ENCODE measurements at regions not wholly inside any gene's neighbourhood (a gene's known extent, or its start where the extent isn't known, plus 50 kb on each side); places are given as distances from the start of the nearest gene placed in this dataset.

DNA sequence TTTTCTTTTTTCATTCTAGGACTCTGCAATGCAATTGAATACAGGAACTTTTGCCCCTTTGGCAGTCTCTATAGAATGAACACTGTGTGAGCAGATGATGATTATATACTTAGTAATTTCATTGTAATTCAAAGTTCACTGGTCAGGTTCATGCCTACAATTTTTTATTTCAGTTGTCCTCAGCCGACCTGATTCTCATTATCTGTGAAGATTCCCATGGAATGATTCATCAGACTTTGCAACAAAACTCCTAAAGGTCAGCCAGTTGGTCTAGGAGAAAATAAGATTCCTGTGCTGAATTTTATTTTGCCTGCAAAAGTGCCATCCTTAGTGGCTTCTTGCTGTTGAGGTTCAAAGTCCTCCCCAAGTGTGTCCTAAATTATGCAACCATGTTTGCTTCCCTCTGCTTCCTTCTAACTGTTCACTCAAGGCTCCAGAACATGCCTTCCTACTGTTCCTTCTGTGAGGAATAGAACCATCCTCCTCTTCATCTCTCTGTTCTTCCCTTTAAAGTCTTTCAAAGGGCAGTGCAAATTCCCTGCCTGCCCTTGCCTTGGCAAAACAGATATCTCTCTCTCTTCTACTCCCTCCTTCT is 194.2 kb upstream of the CNR1 start:
- H3K9me3 ChIP-seq, result no peaks in the 10 kb centered on the region
- DNase-seq, result no peak
- TF ChIP-seq, protein P1, sequence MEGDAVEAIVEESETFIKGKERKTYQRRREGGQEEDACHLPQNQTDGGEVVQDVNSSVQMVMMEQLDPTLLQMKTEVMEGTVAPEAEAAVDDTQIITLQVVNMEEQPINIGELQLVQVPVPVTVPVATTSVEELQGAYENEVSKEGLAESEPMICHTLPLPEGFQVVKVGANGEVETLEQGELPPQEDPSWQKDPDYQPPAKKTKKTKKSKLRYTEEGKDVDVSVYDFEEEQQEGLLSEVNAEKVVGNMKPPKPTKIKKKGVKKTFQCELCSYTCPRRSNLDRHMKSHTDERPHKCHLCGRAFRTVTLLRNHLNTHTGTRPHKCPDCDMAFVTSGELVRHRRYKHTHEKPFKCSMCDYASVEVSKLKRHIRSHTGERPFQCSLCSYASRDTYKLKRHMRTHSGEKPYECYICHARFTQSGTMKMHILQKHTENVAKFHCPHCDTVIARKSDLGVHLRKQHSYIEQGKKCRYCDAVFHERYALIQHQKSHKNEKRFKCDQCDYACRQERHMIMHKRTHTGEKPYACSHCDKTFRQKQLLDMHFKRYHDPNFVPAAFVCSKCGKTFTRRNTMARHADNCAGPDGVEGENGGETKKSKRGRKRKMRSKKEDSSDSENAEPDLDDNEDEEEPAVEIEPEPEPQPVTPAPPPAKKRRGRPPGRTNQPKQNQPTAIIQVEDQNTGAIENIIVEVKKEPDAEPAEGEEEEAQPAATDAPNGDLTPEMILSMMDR (IDR thresholded peaks at IDR 0.05), result no peak
- no peaks in the 10 kb centered on the region for H3K4me1 ChIP-seq
- H3K27me3 ChIP-seq, result no peaks in the 10 kb centered on the region
- no peaks in the 10 kb centered on the region for H3K36me3 ChIP-seq
- intact Hi-C loops (cut with DNase I), result no loop called here
- no peak for ATAC-seq
- no peak overlapping the region for H3K27ac ChIP-seq
- no peak overlapping the region for H3K4me3 ChIP-seq

- intact Hi-C loops (cut with DNase I), result no loop called here
- Histone ChIP-seq H3K27me3 (no peaks in the 10 kb centered on the region), H3K27ac (no peak overlapping the region), H3K4me3 (no peak overlapping the region), H3K4me1 (no peaks in the 10 kb centered on the region), H3K9me3 (no peaks in the 10 kb centered on the region), H3K36me3 (no peaks in the 10 kb centered on the region)
- TF ChIP-seq, protein P1 (IDR thresholded peaks at IDR 0.05), result no peak
- no peak for DNase-seq
- no peak for ATAC-seq
These were observed 193.5 kb upstream of the CNR1 start for GRCh38 chr6:88359530-88360202.

GRCh38 chr6:88358846-88359245 is 192.7 kb upstream of the CNR1 start:
- Histone ChIP-seq H3K36me3 (no peaks in the 10 kb centered on the region), H3K27me3 (no peaks in the 10 kb centered on the region), H3K9me3 (no peaks in the 10 kb centered on the region), H3K4me1 (no peaks in the 10 kb centered on the region), H3K4me3 (no peak overlapping the region), H3K27ac (no peak overlapping the region)
- TF ChIP-seq, protein P1 (IDR thresholded peaks at IDR 0.05), result no peak
- DNase-seq (no peak), ATAC-seq (no peak)
- intact Hi-C loops (cut with DNase I), result no loop called here

GRCh38 chr6:88349511-88349910 is 183.4 kb upstream of the CNR1 start:
- Histone ChIP-seq H3K36me3 (no peaks in the 10 kb centered on the region), H3K27ac (no peak overlapping the region), H3K9me3 (no peaks in the 10 kb centered on the region), H3K4me3 (no peak overlapping the region), H3K4me1 (no peaks in the 10 kb centered on the region), H3K27me3 (no peaks in the 10 kb centered on the region)
- intact Hi-C loops (cut with DNase I), result no loop called here
- DNase-seq (no peak), ATAC-seq (no peak)
- TF ChIP-seq, protein P1 (IDR thresholded peaks at IDR 0.05), result no peak

DNA sequence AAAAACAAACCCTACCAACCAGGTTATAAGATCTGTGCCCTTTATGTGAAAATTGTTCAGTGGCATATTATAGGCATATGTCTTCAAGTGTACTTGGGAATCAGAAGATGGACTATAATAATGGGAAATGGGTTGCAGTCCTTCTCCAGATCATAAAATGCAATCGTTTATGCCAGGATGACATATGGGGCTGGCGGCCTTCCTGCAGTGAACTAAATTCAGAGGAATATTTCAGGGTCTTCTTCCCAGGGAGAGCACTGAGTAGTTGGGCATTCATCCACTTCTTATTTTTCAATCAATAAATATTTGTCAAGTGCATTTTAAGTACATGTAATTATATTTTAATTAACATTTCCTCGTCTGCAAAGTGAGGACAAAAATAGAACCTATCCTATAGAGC is 176.2 kb upstream of the CNR1 start:
- Histone ChIP-seq H3K9me3 (peaks cover 0 to 5% of the 10 kb centered on the region in 2 donors), H3K27ac (no peak overlapping the region), H3K27me3 (no peaks in the 10 kb centered on the region), H3K4me1 (no peaks in the 10 kb centered on the region), H3K36me3 (no peaks in the 10 kb centered on the region), H3K4me3 (no peak overlapping the region)
- DNase-seq, result no peak
- intact Hi-C loops (cut with DNase I), result no loop called here
- ATAC-seq, result no peak
- TF ChIP-seq, protein P1 (IDR thresholded peaks at IDR 0.05), result no peak

Data from left lung (tissue), 4 donors.